HK-2 (cell line): ENCODE measurements at regions not wholly inside any gene's neighbourhood (a gene's known extent, or its start where the extent isn't known, plus 50 kb on each side); places are given as distances from the start of the nearest gene placed in this dataset.

ENCODE experiments used
- DNase-seq: peaks from one replicate; pipeline ENCODE4 v3.0.0-alpha.2; 2018; ENCODE audit not compliant: unreplicated experiment

DNA sequence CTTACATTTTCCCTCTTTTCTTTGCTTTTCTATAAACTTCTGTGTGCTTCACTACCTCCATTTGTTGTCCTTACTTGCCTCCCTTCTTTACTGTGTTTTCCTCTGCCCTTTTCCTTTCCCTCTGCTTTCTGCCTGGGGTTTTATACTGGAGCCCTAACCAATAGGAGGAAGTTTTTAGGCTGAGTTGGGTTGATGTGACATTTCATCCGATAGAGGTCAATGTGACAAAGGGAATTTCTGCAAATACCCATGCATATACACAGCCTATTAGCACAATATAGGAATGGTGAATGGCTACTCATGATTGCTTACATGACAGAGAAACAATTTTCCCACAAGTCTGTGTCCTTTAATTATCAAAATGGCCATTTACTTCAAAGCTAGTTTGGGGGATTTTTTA is 153.0 kb upstream of the ARPP21 start:
- DNase-seq, result no peak

- no peak for DNase-seq
These were observed 151.9 kb upstream of the ARPP21 start for GRCh38 chr3:35487376-35487775.

DNA sequence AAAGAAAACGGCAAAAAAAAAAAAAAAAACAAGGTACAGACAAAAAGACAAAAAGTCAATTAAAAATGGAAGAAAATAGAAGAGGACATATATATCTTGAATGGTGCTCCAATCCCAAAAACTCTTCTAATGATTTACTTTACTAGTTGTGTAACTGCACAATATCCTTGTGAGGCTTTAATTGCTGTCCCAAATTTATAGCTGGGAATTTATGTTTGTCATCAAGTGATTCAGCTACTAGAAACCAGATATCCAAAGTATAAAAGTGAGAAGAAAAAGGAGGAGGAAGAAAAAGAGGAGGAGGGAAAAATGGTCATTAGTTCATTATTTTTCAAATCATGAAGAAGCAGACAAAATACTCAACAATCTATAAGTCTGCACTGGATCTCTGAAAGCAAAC is 150.8 kb upstream of the ARPP21 start:
- DNase-seq, result no peak

GRCh38 chr3:35492841-35493240 is 146.5 kb upstream of the ARPP21 start:
- DNase-seq, result no peak

DNA sequence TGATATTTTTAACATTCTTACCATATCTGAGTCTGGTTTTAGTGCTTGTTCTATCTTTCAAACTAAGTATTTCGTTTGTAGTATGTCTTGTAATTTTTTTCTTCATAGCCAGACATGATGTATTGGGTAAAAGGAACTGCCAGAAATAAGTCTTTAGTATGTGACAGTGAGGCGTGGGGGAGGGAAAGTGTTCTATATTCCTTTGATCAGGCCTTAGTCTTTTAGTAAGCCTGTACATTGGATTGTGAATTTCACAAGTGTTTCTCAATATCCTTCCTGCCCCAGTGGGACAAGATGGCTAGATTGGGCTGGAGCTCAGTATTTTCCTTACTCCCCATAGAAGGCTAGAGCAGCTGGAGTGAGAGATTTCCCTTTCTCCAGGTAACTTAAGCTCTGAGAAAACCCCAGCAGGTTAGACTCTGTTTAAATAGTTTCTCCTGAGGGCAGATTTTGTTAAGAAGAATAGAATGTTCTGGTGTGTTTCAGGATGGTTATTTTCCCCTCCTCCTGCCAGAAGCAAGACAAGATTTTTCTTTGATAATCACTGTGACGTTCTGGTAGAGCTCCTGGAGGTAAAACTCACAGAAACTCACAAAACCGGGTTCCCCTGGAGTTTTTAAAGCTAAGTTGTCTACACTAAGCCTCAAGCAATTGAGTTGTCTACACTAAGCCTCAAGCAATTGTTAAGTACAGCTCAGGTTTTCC is 140.7 kb upstream of the ARPP21 start:
- DNase-seq, result no peak

- no peak for DNase-seq
These were observed 138.5 kb upstream of the ARPP21 start for GRCh38 chr3:35500641-35501350.

DNA sequence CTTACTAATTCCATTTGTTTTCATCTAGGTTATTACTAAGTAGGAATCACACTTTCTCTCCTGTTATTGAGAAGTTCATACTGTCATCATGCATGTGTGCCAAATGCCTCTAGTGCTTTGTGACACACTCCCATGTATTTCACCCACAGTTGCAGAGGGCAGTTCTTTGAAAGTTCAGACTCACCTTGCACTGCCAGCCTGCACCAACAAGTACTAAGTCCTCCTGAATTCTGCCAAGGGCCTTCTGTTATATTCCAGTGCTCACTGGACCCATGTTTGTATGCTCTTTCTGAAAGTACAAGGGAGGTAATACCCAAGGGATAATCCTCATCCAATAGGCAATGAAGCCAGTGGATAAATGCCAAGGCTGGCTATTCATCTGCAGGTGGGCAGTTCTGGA is 136.6 kb upstream of the ARPP21 start:
- no peak for DNase-seq

DNA sequence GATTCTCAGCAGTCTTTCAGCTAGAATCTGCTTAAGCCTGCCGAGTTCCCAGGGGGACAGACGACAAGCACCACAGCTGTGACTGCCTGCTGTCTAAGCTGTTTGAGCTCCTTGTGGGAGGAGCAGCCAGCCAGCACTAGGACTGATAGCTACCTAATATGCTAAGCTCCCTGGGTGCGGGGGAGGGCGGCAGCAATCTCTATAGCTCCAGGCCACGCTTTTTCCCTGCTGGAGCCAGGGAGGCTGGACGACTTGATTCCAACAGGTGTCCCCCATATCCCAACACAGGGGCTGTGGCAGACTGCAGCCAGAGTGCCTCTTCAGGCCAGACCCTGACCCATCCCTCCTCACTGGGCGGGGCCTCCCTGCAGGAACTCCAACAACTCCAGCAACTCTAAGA is 134.1 kb upstream of the ARPP21 start:
- DNase-seq, result no peak

DNA sequence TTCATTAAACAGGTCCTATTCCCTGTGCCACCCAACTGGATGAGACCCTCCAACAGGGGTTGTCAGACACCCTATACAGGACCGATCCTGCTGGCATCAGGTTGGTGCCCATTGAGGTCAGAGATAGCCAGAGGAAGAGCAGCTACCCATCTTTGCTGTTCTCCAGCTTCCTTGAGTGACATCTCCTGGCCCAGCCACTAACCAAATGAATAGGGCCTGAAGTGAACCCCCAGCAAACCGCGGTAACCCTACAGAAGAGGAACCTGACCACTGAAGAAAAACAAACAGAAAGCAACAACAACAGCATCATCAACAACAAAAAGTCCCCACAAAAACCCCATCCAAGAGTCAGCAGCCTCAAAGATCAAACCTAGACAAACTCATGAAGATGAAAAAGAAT is 133.6 kb upstream of the ARPP21 start:
- DNase-seq, result no peak

DNA sequence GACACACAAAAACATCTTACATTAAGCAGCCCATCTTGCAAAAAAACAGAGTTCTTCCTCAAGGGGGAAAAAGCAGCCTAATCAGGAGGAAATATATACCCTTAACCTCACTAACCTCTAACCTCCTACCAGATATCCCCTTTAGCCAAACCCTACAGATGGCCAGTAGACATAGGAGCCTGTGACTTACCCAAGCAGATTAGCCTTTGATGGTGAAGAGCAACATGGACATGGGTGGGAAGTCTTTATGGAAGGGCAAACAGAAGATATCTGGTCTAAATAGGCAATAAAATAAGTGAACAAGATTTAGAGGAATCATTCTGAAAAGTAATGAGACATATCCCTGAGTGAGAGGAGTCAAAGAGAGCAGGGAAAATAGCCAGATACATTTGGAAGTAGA is 119.4 kb upstream of the ARPP21 start:
- DNase-seq, result no peak

DNA sequence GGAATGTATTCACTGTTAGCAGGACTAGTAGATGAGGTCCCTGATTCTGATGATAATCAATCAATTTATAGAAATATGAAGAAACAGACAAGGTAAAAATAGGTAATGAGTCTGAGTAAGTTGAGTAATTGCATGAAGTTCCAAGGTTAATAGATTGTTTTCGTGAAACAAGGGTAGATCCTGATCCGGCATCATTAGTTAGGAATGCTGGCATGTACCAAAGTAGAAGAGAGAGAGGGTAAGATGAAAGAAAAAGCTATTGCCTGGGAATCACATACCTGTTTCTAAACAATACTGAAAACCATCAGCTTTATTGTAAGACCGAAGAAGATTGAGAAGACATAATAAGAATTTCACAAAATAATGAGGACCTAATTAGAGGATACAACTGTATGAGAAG is 118.1 kb upstream of the ARPP21 start:
- no peak for DNase-seq

DNA sequence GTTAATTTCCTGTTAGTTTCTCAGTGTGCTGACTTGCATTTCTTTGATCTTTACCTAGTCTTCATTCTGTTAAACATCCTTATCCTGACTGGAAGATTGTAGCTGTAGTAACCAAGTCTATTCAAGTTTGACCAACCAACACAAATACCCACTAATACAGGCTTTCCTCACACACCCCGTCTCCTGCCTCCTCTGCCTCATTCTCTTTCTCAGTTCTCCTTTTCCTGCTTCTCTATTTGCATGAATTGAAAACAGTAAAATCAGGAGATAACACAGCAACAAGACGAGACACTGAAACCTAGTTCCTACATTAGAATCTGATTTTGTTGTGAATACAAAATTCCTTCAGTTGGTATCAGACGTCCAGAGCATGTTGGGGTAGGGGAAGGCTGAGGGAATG is 116.9 kb upstream of the ARPP21 start:
- DNase-seq, result no peak

DNA sequence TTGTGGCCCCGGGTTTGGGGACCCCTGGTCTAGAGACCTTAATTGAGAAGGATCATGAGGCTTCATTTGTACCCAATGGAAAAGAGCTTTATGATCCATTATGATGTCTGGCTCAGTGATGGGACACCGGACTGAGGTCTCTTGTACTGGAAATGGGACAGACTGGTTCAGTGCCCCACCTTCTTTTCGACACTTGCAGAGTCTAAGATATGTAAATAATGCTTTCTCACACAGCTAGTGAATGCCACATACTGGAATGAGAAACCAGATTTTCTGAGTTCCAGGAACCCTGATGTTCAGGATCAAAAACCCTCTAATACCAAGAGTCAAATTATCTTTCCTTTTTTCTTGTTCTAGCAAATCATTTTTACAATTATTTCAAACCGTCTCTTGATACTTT is 116.3 kb upstream of the ARPP21 start:
- no peak for DNase-seq

- no peak for DNase-seq
These were observed 115.5 kb upstream of the ARPP21 start for GRCh38 chr3:35523838-35524237.

DNA sequence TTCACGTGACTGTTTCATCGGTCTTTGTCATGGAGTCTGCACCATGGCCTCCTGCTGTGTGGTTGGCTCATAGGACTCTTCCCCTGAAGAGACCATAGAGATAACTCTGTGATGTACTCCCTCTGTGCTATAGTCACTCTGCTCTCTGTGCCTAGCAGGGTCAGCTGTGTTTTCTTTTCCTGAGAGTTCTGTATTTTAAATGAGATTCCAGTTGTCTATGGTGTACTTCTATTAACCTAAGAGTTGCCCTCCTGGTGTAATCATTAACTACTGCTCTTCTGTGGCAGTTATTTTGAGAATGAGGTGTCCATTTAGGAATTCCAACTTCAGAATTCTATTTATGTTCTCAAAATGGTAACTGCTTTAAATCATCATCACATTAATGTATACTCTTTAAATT is 114.5 kb upstream of the ARPP21 start:
- peak; percentile 1 for DNase-seq

GRCh38 chr3:35528728-35529127 is 110.6 kb upstream of the ARPP21 start:
- no peak for DNase-seq

GRCh38 chr3:35529337-35529736 is 110.0 kb upstream of the ARPP21 start:
- DNase-seq, result no peak

DNA sequence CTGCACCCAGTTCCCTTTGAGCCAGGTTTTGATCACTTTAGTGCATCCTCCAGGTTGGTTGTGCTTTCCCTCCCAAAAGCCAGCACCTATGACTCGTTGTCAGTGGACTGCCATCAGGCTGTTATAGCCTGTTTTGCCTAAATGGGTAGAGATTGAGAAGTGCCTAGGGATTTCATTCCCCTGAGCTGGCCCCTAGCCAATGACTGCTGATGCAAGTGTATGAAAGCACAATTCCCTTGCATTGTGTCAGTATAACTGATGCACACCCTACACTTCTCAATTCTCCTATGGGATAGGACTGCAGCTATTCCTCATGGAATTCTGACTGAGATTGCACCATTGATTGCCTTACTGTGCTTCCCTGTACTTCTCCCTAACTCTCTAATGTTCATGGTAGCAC is 102.1 kb upstream of the ARPP21 start:
- DNase-seq, result no peak

- no peak for DNase-seq
These were observed 94.3 kb upstream of the ARPP21 start for GRCh38 chr3:35544976-35545375.

- no peak for DNase-seq
These were observed 89.6 kb upstream of the ARPP21 start for GRCh38 chr3:35549690-35550089.

DNA sequence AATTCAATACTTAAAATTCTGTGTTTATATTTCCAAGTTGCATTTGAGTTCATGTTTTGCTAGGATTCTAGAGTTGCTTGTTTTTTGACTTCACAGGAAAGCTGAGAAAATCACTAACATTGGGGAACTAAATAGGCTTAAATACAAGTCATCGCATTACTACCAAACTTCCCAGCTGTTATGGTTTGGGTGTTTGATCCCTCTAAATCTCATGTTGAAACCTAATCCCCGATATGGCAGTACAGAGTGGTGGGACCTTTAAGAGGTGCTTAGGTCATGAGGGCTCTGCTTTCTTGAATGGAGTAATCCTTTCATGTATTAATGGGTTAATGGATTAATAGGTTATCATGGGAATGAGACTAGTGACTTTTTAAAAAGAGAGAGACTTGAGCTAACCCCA is 77.2 kb upstream of the ARPP21 start:
- DNase-seq, result no peak

DNA sequence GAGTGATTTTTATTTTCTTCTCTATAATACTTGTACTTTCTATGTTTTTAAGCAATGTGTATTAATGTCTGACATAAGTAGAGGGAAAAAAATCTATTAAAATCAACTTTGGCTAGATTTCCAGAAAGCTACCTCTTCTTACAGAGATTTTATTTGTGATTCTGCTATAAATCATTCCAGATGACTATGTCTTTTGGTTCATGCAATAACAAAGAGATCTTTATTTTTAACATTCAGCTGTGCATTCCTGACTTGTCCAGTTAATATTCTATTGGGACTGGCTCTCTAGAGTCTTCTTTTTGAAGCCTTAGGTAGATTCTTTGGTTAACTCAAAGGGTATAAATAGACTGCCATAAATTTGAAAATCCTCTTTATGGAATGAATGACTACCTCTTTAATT is 74.3 kb upstream of the ARPP21 start:
- no peak for DNase-seq
